Kidney (tissue), 13 donors: ENCODE measurements at regions not wholly inside any gene's neighbourhood (a gene's known extent, or its start where the extent isn't known, plus 50 kb on each side); places are given as distances from the start of the nearest gene placed in this dataset.
A peak's percentile ranks its signal among the peaks of the same experiment; 100 is the strongest.

Experiments
- DNase-seq, 5 donors: peaks; one replicate each; pipeline ENCODE4 v3.0.0-alpha.2; 2013 to 2020
- FAIRE-seq: peaks from 2 replicates; lab custom pipeline; 2012; peaks lifted over from hg19 to GRCh38; lab: Jason Lieb, UNC
- H3K27ac ChIP-seq, 2 donors: one replicate each; pipeline ENCODE4 v1.7.0; 2013; ENCODE audit warnings: low read depth in 2 of 2, low read length in 2 of 2, inconsistent platforms in 1 of 2
- H3K27me3 ChIP-seq: one replicate; pipeline ENCODE4 v1.7.1; 2013; ENCODE audit warnings: low read length, inconsistent platforms; ENCODE audit not compliant: control insufficient read depth, insufficient read depth
- H3K36me3 ChIP-seq, 3 donors: one replicate each; pipeline versions ENCODE4 v1.7.0 to v1.7.1; 2013; ENCODE audit warnings: low read length in 3 of 3, control low read depth in 1 of 3, inconsistent platforms in 1 of 3; ENCODE audit not compliant: insufficient read depth in 3 of 3, control insufficient read depth in 2 of 3
- H3K4me1 ChIP-seq, 3 donors: one replicate each; pipeline versions ENCODE4 v1.7.0 to v1.7.1; 2013; ENCODE audit warnings: low read length in 3 of 3, inconsistent platforms in 1 of 3, low read depth in 1 of 3; ENCODE audit not compliant: control insufficient read depth in 2 of 3, insufficient read depth in 2 of 3
- H3K4me3 ChIP-seq, 3 donors: one replicate each; pipeline versions ENCODE4 v1.7.0 to v1.8.1; 2013; ENCODE audit warnings: low read length in 3 of 3, control low read depth in 1 of 3, inconsistent platforms in 1 of 3
- H3K9ac ChIP-seq, 3 donors: one replicate each; pipeline versions ENCODE4 v1.7.0 to v1.7.1; 2013; ENCODE audit warnings: low read length in 3 of 3, control low read depth in 1 of 3, inconsistent platforms in 1 of 3
- H3K9me3 ChIP-seq, 3 donors: one replicate each; pipeline versions ENCODE4 v1.7.0 to v1.7.1; 2013; ENCODE audit warnings: low read length in 3 of 3, control low read depth in 1 of 3, inconsistent platforms in 1 of 3; ENCODE audit not compliant: control insufficient read depth in 2 of 3, insufficient read depth in 1 of 3
- intact Hi-C: fragments of 100-400 bp; cut with DNase I; formaldehyde crosslinking; loops from one replicate; pipeline ENCODE4 v1.11.1; 2022
- TF ChIP-seq, protein P1 (sequence below): IDR thresholded peaks from 3 replicates; pipeline ENCODE4 v1.5.1; 2012; ENCODE audit warnings: mild to moderate bottlenecking, moderate library complexity, borderline replicate concordance; ENCODE audit not compliant: insufficient read depth; ENCODE audit errors: extremely low read depth
- donor health status: control.
- donor health status: control.
- donor health status: control.
- donor health status: control.
- donor health status: control.
- donor health status: DM: yes; HTN: yes; CAD: no.
- donor health status: Normal renal cell carcinoma (clear cell type).

GRCh38 chr10:118903251-118903650 is 126.3 kb upstream of the NANOS1 start:
- Histone ChIP-seq H3K9me3 (no peaks in the 10 kb centered on the region), H3K9ac (no peak overlapping the region), H3K36me3 (no peaks in the 10 kb centered on the region), H3K4me3 (no peak overlapping the region), H3K4me1 (no peaks in the 10 kb centered on the region), H3K27me3 (no peaks in the 10 kb centered on the region), H3K27ac (no peak overlapping the region)
- intact Hi-C loops: no loop called here
- no peak for FAIRE-seq
- DNase-seq: no peak
- TF ChIP-seq, protein P1, sequence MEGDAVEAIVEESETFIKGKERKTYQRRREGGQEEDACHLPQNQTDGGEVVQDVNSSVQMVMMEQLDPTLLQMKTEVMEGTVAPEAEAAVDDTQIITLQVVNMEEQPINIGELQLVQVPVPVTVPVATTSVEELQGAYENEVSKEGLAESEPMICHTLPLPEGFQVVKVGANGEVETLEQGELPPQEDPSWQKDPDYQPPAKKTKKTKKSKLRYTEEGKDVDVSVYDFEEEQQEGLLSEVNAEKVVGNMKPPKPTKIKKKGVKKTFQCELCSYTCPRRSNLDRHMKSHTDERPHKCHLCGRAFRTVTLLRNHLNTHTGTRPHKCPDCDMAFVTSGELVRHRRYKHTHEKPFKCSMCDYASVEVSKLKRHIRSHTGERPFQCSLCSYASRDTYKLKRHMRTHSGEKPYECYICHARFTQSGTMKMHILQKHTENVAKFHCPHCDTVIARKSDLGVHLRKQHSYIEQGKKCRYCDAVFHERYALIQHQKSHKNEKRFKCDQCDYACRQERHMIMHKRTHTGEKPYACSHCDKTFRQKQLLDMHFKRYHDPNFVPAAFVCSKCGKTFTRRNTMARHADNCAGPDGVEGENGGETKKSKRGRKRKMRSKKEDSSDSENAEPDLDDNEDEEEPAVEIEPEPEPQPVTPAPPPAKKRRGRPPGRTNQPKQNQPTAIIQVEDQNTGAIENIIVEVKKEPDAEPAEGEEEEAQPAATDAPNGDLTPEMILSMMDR: no peak

DNA sequence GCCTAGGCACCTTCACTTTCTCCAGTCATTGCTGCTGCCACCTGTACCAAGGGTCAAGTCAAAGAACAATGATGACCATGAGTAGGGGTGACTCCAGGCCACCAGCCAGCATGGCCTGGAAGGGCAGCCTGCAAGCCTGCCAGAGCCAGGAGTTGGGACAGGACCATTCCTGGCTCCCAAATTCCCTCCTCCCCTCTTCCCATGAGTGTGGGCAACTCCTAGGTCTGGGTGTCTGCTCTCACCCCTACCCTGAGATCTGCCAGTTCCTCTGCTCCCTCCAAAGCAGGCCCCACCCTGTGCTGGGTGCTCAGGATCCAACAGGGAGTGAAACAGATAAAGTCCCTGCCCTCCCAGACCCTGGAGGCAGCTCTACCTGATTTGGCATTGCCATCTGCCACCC is 125.8 kb upstream of the NANOS1 start:
- TF ChIP-seq, protein P1: no peak
- FAIRE-seq: no peak
- intact Hi-C loops: no loop called here

DNA sequence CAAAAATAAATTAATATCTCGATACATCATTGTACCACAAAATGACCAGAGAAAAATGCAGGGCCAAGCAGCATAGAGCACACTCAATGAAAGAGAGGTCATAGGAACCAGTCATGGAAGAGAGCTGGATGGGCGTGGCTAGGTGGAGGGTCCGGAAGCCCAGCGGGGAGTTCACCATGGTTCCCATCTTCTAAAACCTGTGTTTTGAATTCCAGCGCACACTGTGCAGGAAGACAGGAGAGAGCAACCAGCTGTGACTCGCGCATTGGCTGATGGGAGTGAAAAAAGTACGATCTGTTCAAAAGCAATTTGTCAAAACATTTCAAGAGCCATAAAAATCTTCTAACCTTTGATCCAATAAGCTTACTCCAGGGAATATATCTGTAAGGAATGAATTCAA is 125.2 kb upstream of the NANOS1 start:
- Histone ChIP-seq H3K27me3 (no peaks in the 10 kb centered on the region), H3K4me1 (no peaks in the 10 kb centered on the region), H3K27ac (no peak overlapping the region), H3K9me3 (no peaks in the 10 kb centered on the region), H3K9ac (no peak overlapping the region), H3K4me3 (no peak overlapping the region), H3K36me3 (no peaks in the 10 kb centered on the region)
- intact Hi-C loops: no loop called here
- FAIRE-seq: no peak
- DNase-seq: peak in 3 of 5 donors; percentile 14 to 60 (median 19)
- TF ChIP-seq, protein P1: no peak

More for the DNA sequence above, 125.8 kb upstream of the NANOS1 start:
- Histone ChIP-seq H3K27me3 (no peaks in the 10 kb centered on the region), H3K36me3 (no peaks in the 10 kb centered on the region), H3K4me3 (no peak overlapping the region), H3K9me3 (no peaks in the 10 kb centered on the region), H3K9ac (no peak overlapping the region), H3K4me1 (no peaks in the 10 kb centered on the region), H3K27ac (no peak overlapping the region)
- DNase-seq: no peak

DNA sequence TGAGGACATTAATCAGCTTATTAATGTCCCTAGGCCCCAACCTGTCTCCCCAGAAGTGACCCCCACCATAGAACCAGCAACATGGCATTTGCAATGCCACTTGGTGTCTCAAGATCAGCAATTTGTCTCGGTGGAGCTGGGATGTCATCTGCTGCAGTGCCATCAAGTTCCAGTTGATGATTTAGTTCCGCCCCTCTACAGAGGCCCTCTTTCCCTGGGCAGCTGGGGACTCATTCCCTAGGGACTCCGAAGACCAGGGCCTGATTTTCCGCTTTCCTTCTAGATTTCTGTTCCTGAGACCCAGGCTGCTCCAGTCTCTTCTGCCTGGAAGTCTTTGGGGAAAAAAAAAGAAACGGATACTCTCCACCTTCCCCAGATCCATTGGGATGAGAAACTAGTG is 122.5 kb upstream of the NANOS1 start:
- TF ChIP-seq, protein P1: no peak
- no peaks in the 10 kb centered on the region for H3K4me1 ChIP-seq
- H3K27ac ChIP-seq: no peak overlapping the region
- H3K4me3 ChIP-seq: no peak overlapping the region
- no peak overlapping the region for H3K9ac ChIP-seq
- no peaks in the 10 kb centered on the region for H3K36me3 ChIP-seq
- FAIRE-seq (no peak), DNase-seq (no peak)
- H3K27me3 ChIP-seq: no peaks in the 10 kb centered on the region
- intact Hi-C loops: no loop called here
- H3K9me3 ChIP-seq: no peaks in the 10 kb centered on the region
